ENCODE measurements at regions not wholly inside any gene's neighbourhood (a gene's known extent, or its start where the extent isn't known, plus 50 kb on each side); places are given as distances from the start of the nearest gene placed in this dataset.

- no peak overlapping the region for H3K4me3 ChIP-seq (replicated peaks in 1 of 2; ENCODE audit: low read depth in 2 of 2, low read length in 2 of 2)
- no peak for TF ChIP-seq CTCF (IDR thresholded peaks at IDR 0.05; ENCODE audit: low read depth, low read length)
- no peak for DNase-seq (ENCODE audit: low read depth in 2 of 2)
Measured at GRCh38 chr6:84526631-84527030, 237.8 kb downstream of the TBX18 start.

DNA sequence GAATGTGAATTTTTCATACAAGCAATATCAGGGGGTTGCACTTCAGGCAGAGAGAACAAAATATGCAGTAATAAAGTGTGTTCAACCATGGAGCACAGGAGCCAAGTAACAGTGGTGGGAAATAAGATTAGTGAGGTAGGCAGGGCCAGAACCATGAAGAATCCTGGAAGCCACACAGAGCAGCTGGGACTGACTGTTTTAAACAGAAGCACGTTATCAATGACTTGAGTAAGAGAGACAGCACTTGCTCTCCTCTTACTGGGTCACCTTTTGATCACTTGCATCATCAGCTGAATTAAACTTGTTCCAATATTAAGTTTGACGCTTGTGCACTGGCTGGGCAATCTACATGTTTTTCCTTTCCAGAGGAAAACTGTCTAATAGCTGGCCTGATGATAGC lies 238.5 kb downstream of the TBX18 start:
- peak in 1 of 2 donors; percentile 34 for DNase-seq (ENCODE audit: low read depth in 2 of 2)
- TF ChIP-seq CTCF (IDR thresholded peaks at IDR 0.05; ENCODE audit: low read depth, low read length), result no peak
- no peak overlapping the region for H3K4me3 ChIP-seq (replicated peaks in 1 of 2; ENCODE audit: low read depth in 2 of 2, low read length in 2 of 2)

DNA sequence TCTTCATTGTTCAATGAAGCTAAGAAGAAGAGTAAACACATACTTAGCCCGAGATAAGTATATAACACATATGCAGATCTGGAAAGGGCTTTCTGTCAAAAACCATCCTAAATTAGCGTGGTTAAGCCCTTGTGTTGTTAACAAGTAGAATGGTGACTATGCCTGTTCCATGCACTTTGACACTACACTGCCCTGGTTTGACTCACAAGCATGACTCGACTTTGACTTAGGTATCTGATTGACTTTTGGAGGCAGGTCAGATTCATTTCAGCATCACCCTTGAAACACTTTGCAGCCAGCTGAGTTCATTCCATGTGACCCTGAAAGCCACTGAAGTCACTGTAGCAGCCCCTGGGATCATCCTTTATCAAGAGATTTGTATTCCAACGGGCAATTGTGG lies 239.8 kb downstream of the TBX18 start:
- TF ChIP-seq CTCF (IDR thresholded peaks at IDR 0.05; ENCODE audit: low read depth, low read length), result no peak
- no peak for DNase-seq (ENCODE audit: low read depth in 2 of 2)
- H3K4me3 ChIP-seq (replicated peaks in 1 of 2; ENCODE audit: low read depth in 2 of 2, low read length in 2 of 2), result no peak overlapping the region

DNA sequence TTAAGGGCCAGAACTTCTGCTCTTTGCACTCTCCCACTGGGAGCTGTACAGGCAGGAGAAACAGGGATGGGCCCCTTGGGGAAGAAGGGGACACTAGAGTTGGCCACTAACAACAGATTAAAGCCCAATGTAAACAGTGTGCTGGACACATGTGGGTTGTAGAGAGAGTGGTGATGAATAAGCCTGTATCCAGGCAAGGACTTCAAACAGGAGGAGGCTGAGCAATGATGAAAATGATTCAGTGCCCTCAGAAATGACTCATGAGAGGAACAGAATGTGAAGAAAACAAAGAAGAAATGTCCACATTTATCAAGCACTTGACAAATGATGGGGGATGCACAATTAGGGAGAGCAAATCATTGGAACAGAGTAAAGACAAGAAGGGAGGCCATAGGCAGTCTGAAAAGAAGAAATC lies 242.3 kb downstream of the TBX18 start:
- DNase-seq (ENCODE audit: low read depth in 2 of 2), result peak; percentile 82 to 95
- TF ChIP-seq CTCF (IDR thresholded peaks at IDR 0.05; ENCODE audit: low read depth, low read length), result no peak
- H3K4me3 ChIP-seq (replicated peaks in 1 of 2; ENCODE audit: low read depth in 2 of 2, low read length in 2 of 2), result no peak overlapping the region

DNA sequence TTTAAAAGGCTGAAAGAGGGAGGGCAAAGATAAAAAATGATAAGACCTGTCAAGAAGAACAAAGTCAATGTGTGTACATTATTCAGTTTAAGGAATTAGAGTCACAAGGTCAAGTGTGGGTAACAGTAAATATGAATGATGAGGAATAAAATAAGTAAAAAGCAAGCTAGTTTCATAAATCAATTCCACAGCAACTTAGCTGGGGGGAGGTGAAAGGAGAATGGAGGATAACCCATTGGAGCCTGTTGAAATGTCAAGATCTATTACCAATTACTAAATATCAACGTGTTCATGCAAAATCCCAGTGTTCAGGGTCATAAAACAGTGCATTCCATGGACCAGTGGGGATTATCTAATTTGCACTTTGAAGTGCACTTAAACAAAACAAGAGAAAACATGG lies 242.9 kb downstream of the TBX18 start:
- TF ChIP-seq CTCF (IDR thresholded peaks at IDR 0.05; ENCODE audit: low read depth, low read length), result no peak

GRCh38 chr6:84517741-84518530 lies 246.5 kb downstream of the TBX18 start:
- DNase-seq (ENCODE audit: low read depth in 2 of 2), result no peak
- H3K4me3 ChIP-seq (replicated peaks in 1 of 2; ENCODE audit: low read depth in 2 of 2, low read length in 2 of 2), result no peak overlapping the region
- no peak for TF ChIP-seq CTCF (IDR thresholded peaks at IDR 0.05; ENCODE audit: low read depth, low read length)

More for the DNA sequence above, 242.9 kb downstream of the TBX18 start:
- no peak overlapping the region for H3K4me3 ChIP-seq (replicated peaks in 1 of 2; ENCODE audit: low read depth in 2 of 2, low read length in 2 of 2)
- DNase-seq (ENCODE audit: low read depth in 2 of 2), result no peak

DNA sequence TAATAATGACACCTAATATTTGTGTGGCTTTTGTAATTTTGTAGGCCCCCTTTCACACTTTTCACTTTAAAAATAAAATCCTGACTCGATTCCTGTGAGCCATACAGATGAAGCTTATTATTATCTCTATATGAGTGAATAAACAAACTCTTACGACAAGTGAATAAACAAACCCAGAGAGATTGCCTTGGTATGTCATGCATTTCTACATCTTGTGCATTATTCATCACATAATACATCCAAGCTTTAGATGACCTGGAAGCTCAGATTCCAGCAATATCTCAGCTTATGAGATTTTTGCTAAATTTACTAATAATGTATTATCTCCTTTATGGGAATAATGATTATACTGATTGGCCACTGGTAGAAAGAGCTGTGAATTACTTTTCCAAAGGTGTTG lies 248.2 kb downstream of the TBX18 start:
- DNase-seq (ENCODE audit: low read depth in 2 of 2), result peak in 1 of 2 donors; percentile 57
- no peak for TF ChIP-seq CTCF (IDR thresholded peaks at IDR 0.05; ENCODE audit: low read depth, low read length)
- no peak overlapping the region for H3K4me3 ChIP-seq (replicated peaks in 1 of 2; ENCODE audit: low read depth in 2 of 2, low read length in 2 of 2)
